HepG2 (cell line): ENCODE measurements at regions not wholly inside any gene's neighbourhood (a gene's known extent, or its start where the extent isn't known, plus 50 kb on each side); places are given as distances from the start of the nearest gene placed in this dataset.

ENCODE experiments used
- ATAC-seq: fragments of 200-7000 bp; cut with Tn5 transposase; 3 replicates; pipeline ENCODE4 v1.9.1; 2020; ENCODE audit warnings: mild to moderate bottlenecking, moderate library complexity
- BruUV-seq: library from RNA; stranded (reverse); fragments of 400-500 nt; replicated peaks from 2 replicates; lab custom pipeline; 2021; lab: Mats Ljungman, UMichigan
- CTCF ChIA-PET: fragments of 300-600 bp; formaldehyde crosslinking; extraction: SDS; loops from one replicate; lab custom pipeline; 2021; ENCODE audit warnings: low total read pairs, inconsistent platforms, low intra/inter-chr PET ratio; lab: Yijun Ruan, JAX
- POLR2A ChIA-PET: fragments of 350-600 bp; sonication (Branson Sonifier 250); formaldehyde crosslinking; loops from one replicate; lab custom pipeline; 2020; ENCODE audit warnings: antibody characterized with exemption, inconsistent platforms; lab: Yijun Ruan, JAX
- DNase-seq: peaks from one replicate; pipeline ENCODE4 v3.0.0-alpha.2; 2015; ENCODE audit warnings: low spot score
- FAIRE-seq: peaks from 3 replicates; lab custom pipeline; 2011; peaks lifted over from hg19 to GRCh38; lab: Jason Lieb, UNC
- H2AFZ ChIP-seq: one replicate; pipeline ENCODE4 v1.6.1; 2011; ENCODE audit warnings: low read length, inconsistent platforms
- H3K27ac ChIP-seq: fragments of 300-600 bp; 3 replicates; pipeline ENCODE4 v1.8.0; 2011; ENCODE audit warnings: mixed run types, mild to moderate bottlenecking, mixed read lengths, low read length, inconsistent platforms; ENCODE audit not compliant: insufficient read depth; ENCODE audit errors: extremely low read length
- H3K27me3 ChIP-seq, 2 experiments: fragments of 200-600 bp in 1 of 2; 2 replicates in 1 of 2; 3 replicates in 1 of 2; pipeline versions ENCODE4 v1.6.0 to v1.8.0; 2011; ENCODE audit warnings: low read length in 2 of 2, mild to moderate bottlenecking in 2 of 2, moderate library complexity in 2 of 2, inconsistent platforms in 1 of 2; ENCODE audit not compliant: insufficient read depth in 2 of 2, control insufficient read depth in 1 of 2
- H3K36me3 ChIP-seq, 2 experiments: fragments of 200-600 bp in 1 of 2; replicated peaks in 1 of 2; 2 replicates in 1 of 2; 3 replicates in 1 of 2; pipeline versions ENCODE4 v1.5.1 to v1.8.0; 2011; ENCODE audit warnings: low read length in 2 of 2, inconsistent platforms in 1 of 2; ENCODE audit not compliant: insufficient read depth in 2 of 2, control insufficient read depth in 1 of 2
- H3K4me1 ChIP-seq: 2 replicates; pipeline ENCODE4 v1.5.1; 2012; ENCODE audit warnings: low read length, inconsistent platforms; ENCODE audit not compliant: insufficient read depth
- H3K4me2 ChIP-seq: 2 replicates; pipeline ENCODE4 v1.6.0; 2011; ENCODE audit warnings: low read depth, low read length, inconsistent platforms
- H3K4me3 ChIP-seq, 3 experiments: fragments of 200-600 bp in 1 of 3; sonication (generic), shearing (Covaris generic) in 1 of 3; replicated peaks in 1 of 3; 2 replicates each; pipeline ENCODE4 v1.5.1; 2011 to 2016; ENCODE audit warnings: low read length in 3 of 3, inconsistent platforms in 2 of 3, low read depth in 2 of 3, mild to moderate bottlenecking in 2 of 3, control low read depth in 1 of 3, mixed read lengths in 1 of 3; ENCODE audit not compliant: insufficient read depth in 1 of 3
- H3K79me2 ChIP-seq: one replicate; pipeline ENCODE4 v1.6.1; 2011; ENCODE audit warnings: low read length, inconsistent platforms; ENCODE audit not compliant: insufficient read depth
- H3K9ac ChIP-seq: 2 replicates; pipeline ENCODE4 v1.6.0; 2011; ENCODE audit warnings: mild to moderate bottlenecking, low read depth, low read length, inconsistent platforms; ENCODE audit not compliant: insufficient read depth
- H3K9me3 ChIP-seq: 2 replicates; pipeline ENCODE4 v1.5.1; 2012; ENCODE audit warnings: mild to moderate bottlenecking, low read length
- H4K20me1 ChIP-seq: 2 replicates; pipeline ENCODE4 v1.6.0; 2011; ENCODE audit warnings: inconsistent platforms, mild to moderate bottlenecking, low read length, moderate library complexity; ENCODE audit not compliant: insufficient read depth
- FOSL1 ChIP-seq: sonication (generic); formaldehyde crosslinking; IDR thresholded peaks from 2 replicates; pipeline ENCODE4 v1.9.0; 2021; ENCODE audit warnings: missing genetic modification reagents, borderline replicate concordance
- MIXL1 ChIP-seq: IDR thresholded peaks from 2 replicates; pipeline ENCODE4 v1.6.1; 2016
- REPIN1 ChIP-seq: sonication (generic); formaldehyde crosslinking; IDR thresholded peaks from 2 replicates; pipeline ENCODE4 v1.8.0; 2022; ENCODE audit warnings: missing genetic modification reagents, low read depth, mild to moderate bottlenecking, borderline replicate concordance
- SOX5 ChIP-seq: IDR thresholded peaks from 2 replicates; pipeline ENCODE4 v1.6.1; 2016; ENCODE audit warnings: borderline replicate concordance
- SRSF9 ChIP-seq: fragments of 200-400 bp; formaldehyde crosslinking; IDR thresholded peaks from 2 replicates; pipeline ENCODE4 v1.6.1; 2018; ENCODE audit warnings: borderline replicate concordance, mild to moderate bottlenecking, low read depth, low read length; ENCODE audit not compliant: insufficient read depth, poor library complexity, severe bottlenecking
- TEAD2 ChIP-seq: sonication (generic); formaldehyde crosslinking; IDR thresholded peaks from 2 replicates; pipeline ENCODE4 v1.9.0; 2021; ENCODE audit warnings: missing genetic modification reagents
- ZFP36 ChIP-seq: fragments of 150-350 bp; IDR thresholded peaks from 2 replicates; pipeline ENCODE4 v1.6.1; 2018; ENCODE audit warnings: borderline replicate concordance, low read length, low read depth; ENCODE audit not compliant: partially characterized antibody
- ZNF160 ChIP-seq: sonication (generic); formaldehyde crosslinking; IDR thresholded peaks from 2 replicates; pipeline ENCODE4 v1.8.0; 2022; ENCODE audit warnings: mild to moderate bottlenecking, inconsistent platforms, missing genetic modification reagents
- ZNF567 ChIP-seq: sonication (generic); formaldehyde crosslinking; IDR thresholded peaks from 2 replicates; pipeline ENCODE4 v1.8.1; 2023; ENCODE audit warnings: mild to moderate bottlenecking, missing genetic modification reagents, borderline replicate concordance
- ZNF646 ChIP-seq: sonication (generic); formaldehyde crosslinking; IDR thresholded peaks from 2 replicates; pipeline ENCODE4 v1.9.0; 2021; ENCODE audit warnings: mild to moderate bottlenecking, missing genetic modification reagents
- WGBS: methylation state at CpG from one replicate; pipeline ENCODE4 v1.1.6; 2017; ENCODE audit warnings: low lambda C conversion rate; 5-methylcytosine and 5-hydroxymethylcytosine counted together
- in situ Hi-C: cut with HindIII; loops from 2 replicates; pipeline ENCODE4 v1.10.0; 2017; ENCODE audit warnings: low pct_unique_long_range_greater_than_20kb; ENCODE audit not compliant: extremely low pct_ligation_motif_present
- intact Hi-C: fragments of 100-400 bp; cut with micrococcal nuclease; formaldehyde crosslinking; loops from one replicate; pipeline ENCODE4 v1.10.0; 2022; ENCODE audit not compliant: unreplicated experiment

GRCh38 chr9:16105168-16106020, 552.6 kb downstream of the CCDC171 start:
- in situ Hi-C loops (no loop called here), intact Hi-C loops (no loop called here)
- H4K20me1 ChIP-seq, result no peaks in the 10 kb centered on the region
- no peak overlapping the region for H3K27ac ChIP-seq
- no peak overlapping the region for H3K4me2 ChIP-seq
- H3K9ac ChIP-seq, result no peak overlapping the region
- no peaks in the 10 kb centered on the region for H3K9me3 ChIP-seq
- no peaks in the 10 kb centered on the region for H3K79me2 ChIP-seq
- DNase-seq (no peak), FAIRE-seq (no peak), ATAC-seq (no peak)
- H3K4me3 ChIP-seq, result no peak overlapping the region
- no peaks in the 10 kb centered on the region for H3K27me3 ChIP-seq
- POLR2A ChIA-PET, result no interaction called here
- H3K4me1 ChIP-seq, result 0 out of 2 replicates have a peak, but pooled peaks cover 15% of the 10 kb centered on the region
- BruUV-seq, result no TSS peak
- H2AFZ ChIP-seq, result no peak overlapping the region
- CTCF ChIA-PET, result no interaction called here
- 17% methylated on average over 9 of the region's 9 CpGs for WGBS
- TF ChIP-seq SOX5, result no peak
- H3K36me3 ChIP-seq, result no peaks in the 10 kb centered on the region

- H2AFZ ChIP-seq, result no peak overlapping the region
- DNase-seq, result no peak
- no peaks in the 10 kb centered on the region for H3K27me3 ChIP-seq
- BruUV-seq, result no TSS peak
- no peaks in the 10 kb centered on the region for H3K79me2 ChIP-seq
- FAIRE-seq, result no peak
- no peak overlapping the region for H3K27ac ChIP-seq
- ATAC-seq, result no peak
- H3K4me2 ChIP-seq, result no peak overlapping the region
- H3K4me1 ChIP-seq, result 0 out of 2 replicates have a peak, but pooled peaks cover 15% of the 10 kb centered on the region
- POLR2A ChIA-PET, result no interaction called here
- WGBS, result 48% methylated on average over 8 of the region's 9 CpGs
- no peaks in the 10 kb centered on the region for H3K9me3 ChIP-seq
- no peak overlapping the region for H3K9ac ChIP-seq
- in situ Hi-C loops, result no loop called here
- H3K4me3 ChIP-seq, result no peak overlapping the region
- H4K20me1 ChIP-seq, result no peaks in the 10 kb centered on the region
- CTCF ChIA-PET, result no interaction called here
- TF ChIP-seq TEAD2 (CRISPR knock-in tag) (no peak), ZNF646 (CRISPR knock-in tag) (no peak), ZNF567 (CRISPR knock-in tag) (no peak), FOSL1 (no peak), MIXL1 (CRISPR knock-in tag) (no peak), SRSF9 (no peak), REPIN1 (CRISPR knock-in tag) (no peak), ZFP36 (no peak), ZNF160 (CRISPR knock-in tag) (no peak)
- no peaks in the 10 kb centered on the region for H3K36me3 ChIP-seq
- intact Hi-C loops, result no loop called here
These were observed 553.3 kb downstream of the CCDC171 start for GRCh38 chr9:16106021-16106571.
